NCI-H187 (cell line): ENCODE measurements at regions not wholly inside any gene's neighbourhood (a gene's known extent, or its start where the extent isn't known, plus 50 kb on each side); places are given as distances from the start of the nearest gene placed in this dataset.

Source experiments
- DNase-seq, 2 experiments: peaks; one replicate each; lab custom pipeline; 2025; lab: John Stamatoyannopoulos, UW

DNA sequence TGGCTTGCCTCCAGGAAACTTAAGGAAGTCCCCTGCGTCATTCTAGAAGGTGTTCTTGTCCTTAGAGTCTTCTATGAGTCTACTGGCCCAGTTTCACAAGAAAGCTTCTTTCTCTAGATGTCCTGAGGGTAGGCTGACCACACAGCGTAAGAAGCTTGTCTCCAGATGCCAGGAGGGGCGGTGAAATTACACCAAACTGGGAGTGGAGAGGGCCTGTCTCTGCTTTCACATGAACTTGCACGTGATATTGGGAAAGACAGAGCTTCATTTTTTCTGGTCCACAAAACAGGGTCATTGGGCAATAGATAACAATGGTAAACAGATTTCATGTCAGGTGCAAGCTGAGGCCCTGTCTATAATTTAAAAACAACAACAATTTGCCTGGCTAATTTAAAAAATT is 85.7 kb upstream of the TBX3 start:
- no peak for DNase-seq

DNA sequence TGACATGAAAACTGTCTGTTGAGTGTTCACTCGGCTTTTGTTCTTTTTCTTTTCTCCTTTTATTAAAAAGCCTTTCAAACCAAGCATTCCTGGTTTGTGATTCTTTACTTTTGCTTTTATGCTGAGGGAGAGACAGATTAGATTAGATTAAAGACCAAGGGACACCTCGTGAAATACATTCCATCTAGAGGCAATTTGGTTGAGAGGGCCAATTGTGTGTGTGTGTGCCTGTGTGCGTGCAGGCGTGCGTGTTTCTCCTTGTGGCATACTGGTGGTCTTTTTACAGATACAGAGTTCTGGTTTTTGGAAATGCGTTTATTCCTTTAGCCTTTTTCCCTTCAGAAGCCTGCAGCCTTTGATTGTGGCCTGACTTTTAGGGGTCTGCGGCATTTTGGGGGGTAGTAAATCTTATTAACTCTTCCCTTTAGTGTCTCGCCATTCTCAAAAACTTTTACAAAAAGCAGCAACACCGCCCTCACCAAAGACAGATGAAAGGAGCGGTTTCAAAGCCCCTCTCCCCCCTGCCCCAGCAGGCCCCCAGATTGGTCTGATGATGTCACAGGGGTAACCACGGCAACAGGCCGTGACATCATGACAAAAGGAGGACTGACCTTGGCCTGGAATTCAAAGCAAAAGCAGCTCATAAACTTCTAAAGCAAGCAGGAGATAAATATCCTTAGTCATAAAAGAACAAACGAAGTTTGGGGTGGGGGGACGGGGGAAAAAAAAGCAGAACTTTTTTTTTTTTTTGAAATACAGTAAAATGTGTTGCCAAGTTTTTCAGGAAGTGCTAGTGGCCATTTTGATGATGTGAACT is 84.1 kb upstream of the TBX3 start:
- no peak for DNase-seq

GRCh38 chr12:114767084-114767760 is 83.2 kb upstream of the TBX3 start:
- DNase-seq = no peak

DNA sequence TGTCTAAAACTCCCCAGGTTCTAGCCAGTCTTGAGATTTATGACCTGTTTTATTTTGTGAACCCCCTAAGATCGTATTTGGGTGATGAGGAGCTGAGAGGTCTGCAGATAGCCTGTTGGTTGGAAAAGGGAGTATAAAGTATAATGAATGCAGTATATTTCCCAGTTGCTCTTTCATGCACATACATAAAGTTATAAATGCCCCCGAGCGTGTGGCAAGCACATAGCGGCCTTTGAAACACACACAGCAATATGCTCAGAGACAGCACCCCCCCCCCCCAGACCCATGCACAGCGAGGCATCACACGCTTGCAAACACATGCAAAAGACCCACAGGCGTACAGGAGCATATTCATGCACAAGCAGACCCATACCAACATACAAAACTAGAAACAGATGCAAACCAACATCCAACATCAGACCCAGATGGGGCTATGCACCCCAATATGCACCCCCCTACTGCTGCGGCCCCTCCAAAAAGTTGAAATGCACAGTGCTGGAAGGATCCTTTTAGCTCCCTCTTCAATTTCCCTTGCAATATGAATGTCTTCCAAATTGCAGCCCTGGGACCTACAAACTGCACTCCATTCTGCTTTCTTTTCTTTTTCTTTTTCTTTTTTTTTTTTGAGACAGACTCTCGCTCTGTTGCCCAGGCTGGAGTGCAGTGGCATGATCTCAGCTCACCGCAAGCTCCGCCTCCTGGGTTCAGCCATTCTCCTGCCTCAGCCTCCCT is 82.2 kb upstream of the TBX3 start:
- no peak for DNase-seq

DNA sequence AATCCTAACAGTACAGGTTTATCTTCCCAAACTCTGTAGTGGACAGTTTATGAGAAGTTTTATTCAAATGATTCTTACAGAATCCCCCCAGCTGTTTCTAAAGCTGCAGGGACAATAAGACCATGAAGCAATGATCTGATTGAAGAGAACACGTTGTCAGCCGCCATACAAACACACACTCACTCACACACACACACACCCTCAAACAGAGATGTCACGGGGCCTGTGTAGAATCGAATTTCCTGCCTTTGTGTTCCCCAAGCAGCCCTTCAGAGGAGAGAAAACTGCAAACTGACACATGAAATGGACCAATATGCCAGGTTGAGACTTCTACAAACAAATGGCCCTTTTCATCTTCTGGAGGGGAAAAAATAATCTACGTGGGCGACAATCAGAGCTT is 80.5 kb upstream of the TBX3 start:
- DNase-seq = peak in 1 of 2 experiments; percentile 18

DNA sequence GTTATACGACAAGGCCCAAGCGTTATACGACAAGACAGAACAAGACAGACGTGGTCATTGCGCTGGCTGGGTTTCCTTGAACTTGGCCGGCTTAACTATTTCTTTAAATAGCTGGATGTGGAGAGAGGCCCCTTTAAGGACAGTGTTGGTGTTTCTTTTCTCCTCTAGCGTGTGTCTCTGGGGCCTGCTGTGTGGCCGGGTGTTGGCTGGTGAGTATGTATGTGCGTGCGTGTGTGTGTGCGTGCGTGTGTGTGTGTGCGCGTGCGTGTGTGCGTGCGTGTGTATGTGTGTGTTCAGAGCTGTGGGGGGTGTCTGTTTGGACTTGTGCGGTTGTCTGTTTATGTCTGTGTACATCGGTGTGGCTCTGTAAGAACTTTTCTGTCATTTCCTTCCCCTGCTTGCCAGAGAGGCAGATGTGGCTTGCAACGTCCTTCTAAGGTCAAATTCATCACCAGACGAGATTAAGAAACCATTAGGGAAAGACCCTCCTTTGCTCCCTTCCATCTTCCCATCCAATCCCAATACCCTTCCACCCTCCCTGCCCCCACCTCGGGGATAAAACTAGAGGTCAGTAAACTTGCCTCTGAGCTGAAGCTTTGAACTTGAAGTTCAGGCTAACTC is 78.6 kb upstream of the TBX3 start:
- DNase-seq = no peak

DNA sequence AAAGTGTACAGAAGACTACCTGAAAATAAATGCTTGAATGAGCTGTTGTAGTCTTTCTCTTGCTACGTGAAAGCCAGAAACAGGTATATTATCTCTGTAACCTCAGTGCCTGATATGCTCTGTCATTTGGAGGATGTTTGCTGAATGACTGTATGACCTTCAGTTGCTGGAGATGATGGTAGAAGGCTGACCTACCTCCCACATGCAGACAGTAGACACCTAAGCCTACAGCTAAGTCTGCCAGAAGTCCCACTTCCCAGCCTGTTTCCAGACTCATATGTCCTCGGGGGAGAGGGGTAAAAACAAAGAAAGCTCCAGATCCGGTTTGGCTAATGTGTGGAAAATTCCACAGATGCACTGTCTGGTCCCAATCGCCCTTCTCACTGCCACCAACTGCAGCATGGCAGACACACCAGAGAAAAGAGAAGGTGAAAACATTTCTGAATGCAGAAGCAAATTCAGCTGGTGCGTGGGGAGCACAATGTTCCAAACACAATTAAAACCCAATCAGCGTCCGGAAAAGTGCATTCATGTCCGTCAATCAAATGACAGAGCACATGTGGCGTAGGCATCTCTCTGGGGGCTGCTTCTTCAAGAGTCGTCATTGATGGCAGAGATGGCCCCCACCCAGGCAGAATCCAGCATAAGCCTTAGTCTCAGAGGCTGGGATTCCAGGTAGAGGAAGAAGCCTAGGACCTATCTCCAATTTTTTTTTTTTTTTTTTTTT is 76.3 kb upstream of the TBX3 start:
- DNase-seq = no peak

- DNase-seq = no peak
Observed at GRCh38 chr12:114759635-114760034, 75.7 kb upstream of the TBX3 start.

GRCh38 chr12:114757684-114758325 is 73.8 kb upstream of the TBX3 start:
- no peak for DNase-seq

DNA sequence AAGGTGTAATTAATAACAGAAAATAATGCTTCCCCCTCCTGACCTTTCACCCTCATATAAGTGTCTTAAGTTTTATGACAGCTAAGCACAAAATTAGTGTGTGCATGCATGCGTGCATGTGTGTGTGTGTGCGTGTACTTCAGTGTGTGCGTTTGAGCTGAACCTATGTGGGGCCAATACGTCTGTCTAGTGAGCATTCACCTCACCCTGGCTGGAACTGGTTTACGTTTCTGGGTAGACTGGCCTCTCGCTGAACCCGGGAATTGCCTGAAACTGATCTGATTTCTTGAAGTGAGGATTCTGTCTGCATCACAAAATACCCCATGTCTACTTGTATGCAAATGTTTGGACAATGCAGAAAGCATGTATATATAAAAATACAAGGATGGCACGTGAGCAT is 68.2 kb upstream of the TBX3 start:
- DNase-seq = no peak

GRCh38 chr12:114751712-114752111 is 67.7 kb upstream of the TBX3 start:
- DNase-seq = no peak

DNA sequence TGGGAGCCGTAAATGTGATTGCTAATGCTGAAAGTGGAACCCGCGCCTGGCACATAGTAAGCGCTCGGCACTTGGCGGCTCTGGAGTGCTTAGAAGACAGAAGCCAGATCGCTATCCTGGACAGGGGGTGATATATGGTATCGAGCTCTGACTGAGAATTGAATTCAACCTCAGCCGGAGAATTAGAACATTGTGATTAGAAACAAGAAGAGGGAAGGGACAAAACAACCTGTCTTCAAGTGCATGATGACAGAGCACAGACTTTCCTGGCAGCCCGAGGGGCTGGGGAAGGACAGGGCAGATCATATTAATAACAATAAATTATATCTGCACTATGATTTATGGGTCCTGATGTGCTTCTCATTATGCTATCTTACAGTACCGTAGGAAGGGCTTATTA is 66.9 kb upstream of the TBX3 start:
- no peak for DNase-seq

- no peak for DNase-seq
Observed at GRCh38 chr12:114749065-114749464, 65.1 kb upstream of the TBX3 start.

- no peak for DNase-seq
Observed at GRCh38 chr12:114747012-114747858, 63.3 kb upstream of the TBX3 start.

- DNase-seq = no peak
Observed at GRCh38 chr12:114746297-114747011, 62.5 kb upstream of the TBX3 start.

GRCh38 chr12:114744691-114745090 is 60.7 kb upstream of the TBX3 start:
- DNase-seq = no peak

DNA sequence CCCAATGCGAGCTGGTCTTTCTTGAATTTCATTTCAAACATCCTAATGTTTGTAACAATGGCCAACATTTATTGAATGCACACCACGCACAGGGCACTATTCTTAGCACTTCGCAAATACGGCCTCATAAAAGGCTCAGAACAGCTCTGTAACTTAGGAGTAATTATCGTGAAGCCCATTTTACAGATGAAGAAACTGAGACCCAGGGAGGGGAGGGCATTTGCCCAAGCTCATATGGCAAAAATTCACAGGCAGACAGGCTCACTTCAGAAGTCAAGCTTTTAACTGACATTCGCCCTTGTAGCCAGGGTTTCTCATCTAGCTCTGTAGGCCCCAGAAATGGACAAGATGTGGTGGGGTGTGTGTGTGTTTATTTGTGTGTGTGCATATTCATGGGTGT is 60.3 kb upstream of the TBX3 start:
- no peak for DNase-seq

DNA sequence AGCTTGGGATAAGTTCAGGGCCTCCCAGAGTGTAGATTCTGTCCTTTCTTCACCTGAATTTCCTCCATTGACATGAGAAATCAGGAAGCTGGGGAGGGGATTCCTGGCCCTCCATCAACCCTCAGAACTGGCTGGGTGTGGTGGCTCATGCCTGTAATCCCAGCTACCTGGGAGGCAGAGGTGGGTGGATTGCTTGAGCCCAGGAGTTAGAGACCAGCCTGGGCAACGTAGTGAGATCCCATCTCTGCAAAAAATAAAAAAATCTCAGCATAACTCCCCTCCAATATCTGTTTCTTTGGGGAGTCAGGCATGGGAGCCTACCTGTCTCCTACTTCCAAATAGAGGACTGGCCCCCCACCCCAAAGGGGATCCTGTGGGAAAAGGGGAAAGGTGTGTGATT is 59.8 kb upstream of the TBX3 start:
- no peak for DNase-seq

DNA sequence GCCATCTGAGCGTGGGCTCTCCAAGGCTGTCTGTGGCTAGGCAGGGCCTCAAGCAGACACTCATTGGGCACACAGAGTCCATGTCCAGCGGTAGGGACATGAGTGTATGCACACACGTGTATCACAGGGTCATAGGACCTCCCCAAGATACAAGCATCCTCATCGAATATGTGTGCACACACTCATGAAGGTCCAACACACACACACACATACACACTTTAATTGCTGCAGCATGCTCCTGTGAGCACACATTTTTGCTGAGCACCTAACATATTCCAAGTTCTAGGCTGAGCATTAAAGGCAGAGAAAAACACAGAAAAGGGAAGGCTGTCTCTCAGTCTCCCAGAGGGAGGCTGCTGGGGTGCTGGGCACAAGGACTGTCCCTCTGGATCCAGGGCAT is 59.3 kb upstream of the TBX3 start:
- no peak for DNase-seq

GRCh38 chr12:114742363-114742762 is 58.4 kb upstream of the TBX3 start:
- no peak for DNase-seq
